K562 (cell line): ENCODE measurements at regions not wholly inside any gene's neighbourhood (a gene's known extent, or its start where the extent isn't known, plus 50 kb on each side); places are given as distances from the start of the nearest gene placed in this dataset.

Source experiments
- ATAC-seq: fragments of 200-7000 bp; cut with Tn5 transposase; 3 replicates; pipeline ENCODE4 v1.9.1; 2020; ENCODE audit warnings: moderate library complexity
- BruUV-seq: library from RNA; stranded (reverse); fragments of 400-500 nt; replicated peaks from 2 replicates; lab custom pipeline; 2021; lab: Mats Ljungman, UMichigan
- CTCF ChIA-PET: fragments of 300-600 bp; formaldehyde crosslinking; extraction: SDS; loops from one replicate; lab custom pipeline; 2021; ENCODE audit warnings: low intra/inter-chr PET ratio; lab: Yijun Ruan, JAX
- POLR2A ChIA-PET: fragments of 300-600, 350-650 bp; sonication (Branson Sonifier 250); formaldehyde crosslinking; extraction: SDS; loops from one replicate; lab custom pipeline; 2021; ENCODE audit warnings: antibody characterized with exemption, inconsistent platforms; lab: Yijun Ruan, JAX
- DNase-seq, 4 experiments: peaks; one replicate each; pipeline versions ENCODE4 v3.0.0 to v3.0.0-alpha.2; 2011 to 2018; ENCODE audit warnings: low spot score in 3 of 4, mixed read lengths in 3 of 4; ENCODE audit errors: extremely low read depth in 1 of 4
- FAIRE-seq: peaks from 2 replicates; lab custom pipeline; 2011; peaks lifted over from hg19 to GRCh38; lab: Jason Lieb, UNC
- H2AFZ ChIP-seq: 2 replicates; pipeline ENCODE4 v1.6.0; 2011; ENCODE audit warnings: low read depth, low read length, control low read depth, inconsistent platforms
- H3K27ac ChIP-seq: fragments of 200-600 bp; 3 replicates; pipeline ENCODE4 v1.8.0; 2011; ENCODE audit warnings: low read depth, mild to moderate bottlenecking, control low read depth, inconsistent platforms, low read length, moderate library complexity, mixed read lengths; ENCODE audit errors: extremely low read depth
- H3K27me3 ChIP-seq, 2 experiments: fragments of 300-600 bp in 1 of 2; 2 replicates in 1 of 2; 3 replicates in 1 of 2; pipeline versions ENCODE4 v1.6.0 to v1.8.0; 2011; ENCODE audit warnings: inconsistent platforms in 2 of 2, low read length in 2 of 2, mild to moderate bottlenecking in 1 of 2, mixed read lengths in 1 of 2, moderate library complexity in 1 of 2; ENCODE audit not compliant: control insufficient read depth in 2 of 2, insufficient read depth in 2 of 2
- H3K36me3 ChIP-seq: fragments of 300-600 bp; 3 replicates; pipeline ENCODE4 v1.8.0; 2011; ENCODE audit warnings: mild to moderate bottlenecking, low read length, inconsistent platforms; ENCODE audit not compliant: control insufficient read depth, insufficient read depth
- H3K4me1 ChIP-seq, 2 experiments: fragments of 200-600 bp in 1 of 2; replicated peaks in 1 of 2; 2 replicates in 1 of 2; 3 replicates in 1 of 2; pipeline versions ENCODE4 v1.5.1 to v1.8.0; 2011; ENCODE audit warnings: inconsistent platforms in 2 of 2, low read length in 2 of 2, mild to moderate bottlenecking in 1 of 2, mixed read lengths in 1 of 2, moderate library complexity in 1 of 2; ENCODE audit not compliant: control insufficient read depth in 2 of 2, insufficient read depth in 2 of 2
- H3K4me2 ChIP-seq: 2 replicates; pipeline ENCODE4 v1.6.1; 2011; ENCODE audit warnings: low read length, control low read depth, inconsistent platforms, mixed read lengths; ENCODE audit not compliant: insufficient read depth
- H3K4me3 ChIP-seq: fragments of 200-600 bp; sonication (generic), shearing (Covaris generic); 2 replicates; pipeline ENCODE4 v1.5.1; 2016; ENCODE audit warnings: control low read depth, inconsistent platforms
- H3K79me2 ChIP-seq: fragments of 200-600 bp; 3 replicates; pipeline ENCODE4 v1.8.0; 2011; ENCODE audit warnings: low read length, inconsistent platforms; ENCODE audit not compliant: control insufficient read depth, insufficient read depth
- H3K9ac ChIP-seq, 2 experiments: 2 replicates each; pipeline versions ENCODE4 v1.6.0 to v1.6.1; 2011; ENCODE audit warnings: low read depth in 2 of 2, low read length in 2 of 2, control low read depth in 1 of 2, inconsistent platforms in 1 of 2, mild to moderate bottlenecking in 1 of 2, mixed read lengths in 1 of 2; ENCODE audit not compliant: insufficient read depth in 1 of 2
- H3K9me1 ChIP-seq: one replicate; pipeline ENCODE4 v1.6.0; 2011; ENCODE audit warnings: inconsistent platforms, mild to moderate bottlenecking, low read length, moderate library complexity; ENCODE audit not compliant: control insufficient read depth, insufficient read depth
- H3K9me3 ChIP-seq: replicated peaks from 2 replicates; pipeline ENCODE4 v1.5.1; 2011; ENCODE audit warnings: low read depth, low read length, inconsistent platforms; ENCODE audit not compliant: control insufficient read depth, insufficient read depth
- H4K20me1 ChIP-seq: replicated peaks from 2 replicates; pipeline ENCODE4 v1.6.1; 2011; ENCODE audit warnings: low read length, inconsistent platforms, mixed read lengths; ENCODE audit not compliant: control insufficient read depth, insufficient read depth
- ATF1 ChIP-seq, 2 experiments: fragments of 450-650 bp in 1 of 2; IDR thresholded peaks; 2 replicates each; pipeline ENCODE4 v1.6.1; 2016; ENCODE audit warnings: missing compliant biosample characterization in 1 of 2, missing genetic modification characterization in 1 of 2
- CBFA2T2 ChIP-seq: fragments of 450-650 bp; conservative IDR thresholded peaks from 2 replicates; pipeline ENCODE4 v1.6.1; 2017; ENCODE audit warnings: mild to moderate bottlenecking
- E2F4 ChIP-seq: sonication (generic); formaldehyde crosslinking; IDR thresholded peaks from 2 replicates; pipeline ENCODE4 v1.8.0; 2022; ENCODE audit warnings: mild to moderate bottlenecking, low read depth, missing genetic modification reagents
- HNRNPL ChIP-seq: fragments of 200-400 bp; formaldehyde crosslinking; IDR thresholded peaks from 2 replicates; pipeline ENCODE4 v1.6.1; 2017; ENCODE audit warnings: low read depth, mild to moderate bottlenecking, low read length
- HNRNPUL1 ChIP-seq: fragments of 200-400 bp; formaldehyde crosslinking; IDR thresholded peaks from 2 replicates; pipeline ENCODE4 v1.6.1; 2017; ENCODE audit warnings: low read length
- MEIS2 ChIP-seq: fragments of 450-650 bp; IDR thresholded peaks from 2 replicates; pipeline ENCODE4 v1.6.1; 2014; ENCODE audit warnings: mild to moderate bottlenecking; ENCODE audit not compliant: partially characterized antibody
- NFYB ChIP-seq: IDR thresholded peaks from 2 replicates; pipeline ENCODE4 v1.6.1; 2011; ENCODE audit warnings: mild to moderate bottlenecking, moderate library complexity; ENCODE audit not compliant: insufficient read length; ENCODE audit errors: extremely low read depth
- PML ChIP-seq: IDR thresholded peaks from 2 replicates; pipeline ENCODE4 v1.6.1; 2012; ENCODE audit warnings: low read length, inconsistent platforms
- POLR3G ChIP-seq: IDR thresholded peaks from 2 replicates; pipeline ENCODE4 v1.6.1; 2011; ENCODE audit not compliant: insufficient read length, insufficient replicate concordance; ENCODE audit errors: extremely low read depth
- RHOXF2B ChIP-seq: fragments of 250-450 bp; sonication (Bioruptor Pico); conservative IDR thresholded peaks from 2 replicates; pipeline ENCODE4 v1.5.1; 2021
- ZNF407 ChIP-seq: fragments of 450-650 bp; IDR thresholded peaks from 2 replicates; pipeline ENCODE4 v1.6.1; 2016; ENCODE audit warnings: low read depth
- WGBS: fragments of 100-300 bp; shearing (Covaris generic); methylation state at CpG from one replicate; pipeline ENCODE4 v1.1.6; 2016; ENCODE audit warnings: low coverage, mixed read lengths; ENCODE audit not compliant: insufficient coverage; ENCODE audit errors: missing lambda C conversion rate; 5-methylcytosine and 5-hydroxymethylcytosine counted together
- in situ Hi-C: fragments of 300-500 bp; cut with MboI; formaldehyde crosslinking; loops from 4 replicates; pipeline ENCODE4 v1.15.0; 2018; ENCODE audit warnings: inconsistent platforms, mixed read lengths
- intact Hi-C: fragments of 100-400 bp; cut with micrococcal nuclease; formaldehyde crosslinking; loops from 2 replicates; pipeline ENCODE4 v1.14.2; 2022
- TF ChIP-seq, protein P1 (sequence below): fragments of 200-800 bp; sonication (Bioruptor generic); IDR thresholded peaks from 2 replicates; pipeline ENCODE4 v1.6.1; 2017; ENCODE audit warnings: missing genetic modification characterization, missing compliant biosample characterization

DNA sequence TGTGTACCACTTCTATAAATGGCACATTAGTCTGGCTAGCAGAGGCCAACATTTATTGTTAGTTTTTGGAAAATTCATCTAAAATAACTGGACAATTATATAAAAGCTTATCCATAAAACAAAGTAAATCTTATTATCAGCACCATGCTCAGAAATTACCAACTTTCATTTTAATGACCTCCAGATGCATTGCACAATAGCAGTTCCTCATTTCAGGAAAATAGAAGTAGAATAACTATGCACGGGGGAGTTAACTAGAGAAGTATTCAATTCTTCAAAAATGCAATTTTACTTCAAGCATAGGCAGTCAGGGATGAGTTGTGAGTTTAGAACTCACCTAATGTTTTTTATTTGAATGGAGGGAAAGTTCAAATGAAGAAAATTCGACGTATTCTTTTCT lies 1023.5 kb downstream of the PCDH17 start:
- Histone ChIP-seq H3K4me2 (no peak overlapping the region), H3K4me1 (no peaks in the 10 kb centered on the region), H3K27me3 (no peaks in the 10 kb centered on the region), H3K4me3 (no peak overlapping the region), H3K79me2 (no peaks in the 10 kb centered on the region), H3K9me3 (no peaks in the 10 kb centered on the region; the same call in 1 of the 2 replicates), H4K20me1 (no peaks in the 10 kb centered on the region), H3K9ac (no peak overlapping the region), H2AFZ (no peak overlapping the region), H3K27ac (no peak overlapping the region), H3K9me1 (no peaks in the 10 kb centered on the region), H3K36me3 (no peaks in the 10 kb centered on the region)
- ChIA-PET POLR2A (no interaction called here), CTCF (no interaction called here)
- no peak for ATAC-seq
- 0% methylated on average over 3 of the region's 3 CpGs for WGBS
- intact Hi-C loops, result no loop called here
- DNase-seq, result no peak
- in situ Hi-C loops, result no loop called here
- no peak for FAIRE-seq
- no TSS peak for BruUV-seq
- TF ChIP-seq E2F4 (CRISPR knock-in tag) (no peak), HNRNPUL1 (no peak), CBFA2T2 (no peak), ATF1 (CRISPR knock-in tag; IDR thresholded peaks at IDR 0.05) (no peak), ATF1 (tag; IDR thresholded peaks at IDR 0.05) (no peak), MEIS2 (no peak), PML (no peak), ZNF407 (no peak), POLR3G (no peak), RHOXF2B (CRISPR knock-in tag) (no peak), HNRNPL (no peak), NFYB (no peak)
- TF ChIP-seq, protein P1, sequence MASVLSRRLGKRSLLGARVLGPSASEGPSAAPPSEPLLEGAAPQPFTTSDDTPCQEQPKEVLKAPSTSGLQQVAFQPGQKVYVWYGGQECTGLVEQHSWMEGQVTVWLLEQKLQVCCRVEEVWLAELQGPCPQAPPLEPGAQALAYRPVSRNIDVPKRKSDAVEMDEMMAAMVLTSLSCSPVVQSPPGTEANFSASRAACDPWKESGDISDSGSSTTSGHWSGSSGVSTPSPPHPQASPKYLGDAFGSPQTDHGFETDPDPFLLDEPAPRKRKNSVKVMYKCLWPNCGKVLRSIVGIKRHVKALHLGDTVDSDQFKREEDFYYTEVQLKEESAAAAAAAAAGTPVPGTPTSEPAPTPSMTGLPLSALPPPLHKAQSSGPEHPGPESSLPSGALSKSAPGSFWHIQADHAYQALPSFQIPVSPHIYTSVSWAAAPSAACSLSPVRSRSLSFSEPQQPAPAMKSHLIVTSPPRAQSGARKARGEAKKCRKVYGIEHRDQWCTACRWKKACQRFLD (CRISPR knock-in tag), result no peak
